Transverse colon (tissue), 4 donors: ENCODE measurements at regions not wholly inside any gene's neighbourhood (a gene's known extent, or its start where the extent isn't known, plus 50 kb on each side); places are given as distances from the start of the nearest gene placed in this dataset.

Experiments used
- DNase-seq: peaks from one replicate; pipeline ENCODE4 v3.0.0-alpha.2; 2019
- H3K27ac ChIP-seq, 4 donors: fragments of 200-600 bp; sonication (generic); 2 replicates each; pipeline ENCODE4 v1.5.1; 2016 to 2018; ENCODE audit warnings: inconsistent platforms in 4 of 4
- H3K27me3 ChIP-seq: fragments of 200-600 bp; sonication (generic); 2 replicates; pipeline ENCODE4 v1.5.1; 2017; ENCODE audit warnings: inconsistent platforms
- H3K36me3 ChIP-seq, 4 donors: fragments of 200-600 bp; sonication (generic); 2 replicates each; pipeline ENCODE4 v1.5.1; 2017 to 2019; ENCODE audit warnings: inconsistent platforms in 4 of 4
- H3K4me1 ChIP-seq, 4 donors: fragments of 200-600 bp; sonication (generic); 2 replicates each; pipeline ENCODE4 v1.5.1; 2017 to 2020; ENCODE audit warnings: inconsistent platforms in 4 of 4
- H3K4me3 ChIP-seq, 4 donors: fragments of 200-600 bp; sonication (generic); 1 replicate in 1 of 4; 2 replicates in 3 of 4; pipeline versions ENCODE4 v1.5.1 to v1.6.1; 2017 to 2019; ENCODE audit warnings: inconsistent platforms in 4 of 4
- H3K9me3 ChIP-seq, 2 donors: fragments of 200-600 bp; sonication (generic); 2 replicates each; pipeline ENCODE4 v1.5.1; 2017 to 2019; ENCODE audit warnings: inconsistent platforms in 2 of 2
- EP300 ChIP-seq: sonication (generic); formaldehyde crosslinking; IDR thresholded peaks from one replicate; pipeline ENCODE4 v1.6.1; 2017; ENCODE audit warnings: antibody characterized with exemption, low read depth
- POLR2A ChIP-seq: fragments of 450-650 bp; IDR thresholded peaks from one replicate; pipeline ENCODE4 v1.6.1; 2016; ENCODE audit warnings: antibody characterized with exemption, mild to moderate bottlenecking, moderate library complexity
- POLR2AphosphoS5 ChIP-seq, 3 donors: sonication (generic); formaldehyde crosslinking; IDR thresholded peaks; one replicate each; pipeline ENCODE4 v1.6.1; 2016; ENCODE audit warnings: antibody characterized with exemption in 3 of 3
- WGBS, 2 donors: methylation state at CpG; one replicate each; pipeline ENCODE4 v1.1.5; 2018; ENCODE audit warnings: low coverage in 1 of 2; 5-methylcytosine and 5-hydroxymethylcytosine counted together
- in situ Hi-C, 4 donors: fragments of 200-750 bp; cut with MboI; loops; one replicate each; pipeline versions ENCODE4 v1.15.0 to v1.15.1; 2017; ENCODE audit warnings: low sequenced_read_pairs in 3 of 4, low pct_ligation_motif_present in 1 of 4, low pct_unique_long_range_greater_than_20kb in 1 of 4
- intact Hi-C: fragments of 100-400 bp; cut with DNase I; formaldehyde crosslinking; loops from one replicate; pipeline ENCODE4 v1.15.1; 2023; ENCODE audit warnings: low total_unique reads
- TF ChIP-seq, protein P1 (sequence below), 5 experiments: fragments of 200-600 bp in 3 of 5; fragments of 450-650 bp in 2 of 5; sonication (generic) in 3 of 5; IDR thresholded peaks; 1 replicate in 2 of 5; 2 replicates in 3 of 5; pipeline ENCODE4 v1.5.1; 2016 to 2017; ENCODE audit warnings: antibody characterized with exemption in 5 of 5, inconsistent platforms in 3 of 5, mild to moderate bottlenecking in 2 of 5, moderate library complexity in 1 of 5

DNA sequence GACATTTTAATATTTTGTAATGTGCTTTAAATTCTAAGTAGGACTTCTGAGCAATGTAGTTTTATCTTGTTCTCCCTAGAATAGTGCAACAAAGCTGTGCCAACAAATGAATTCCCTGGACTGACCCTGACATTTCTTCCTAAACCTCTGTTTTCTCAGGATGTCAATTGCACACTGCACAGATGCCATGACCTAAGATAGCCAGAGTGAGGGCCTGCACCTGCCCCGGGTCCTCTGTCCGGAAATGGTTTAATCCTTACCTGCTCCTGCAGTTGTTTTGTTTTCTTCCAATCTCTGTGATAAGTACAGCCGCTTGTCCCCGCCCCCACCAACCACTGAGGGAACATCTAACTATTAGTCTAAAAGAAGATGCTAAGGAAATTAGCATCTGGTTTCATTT is 831.5 kb downstream of the GALC start:
- Histone ChIP-seq H3K4me1 (no peaks in the 10 kb centered on the region), H3K36me3 (no peaks in the 10 kb centered on the region), H3K4me3 (no peak overlapping the region), H3K27me3 (no peaks in the 10 kb centered on the region), H3K9me3 (no peaks in the 10 kb centered on the region), H3K27ac (no peak overlapping the region)
- in situ Hi-C loops: no loop called here
- DNase-seq: no peak
- intact Hi-C loops: no loop called here
- TF ChIP-seq EP300 (no peak), POLR2AphosphoS5 (IDR thresholded peaks at IDR 0.05) (no peak), POLR2A (no peak)
- TF ChIP-seq, protein P1, sequence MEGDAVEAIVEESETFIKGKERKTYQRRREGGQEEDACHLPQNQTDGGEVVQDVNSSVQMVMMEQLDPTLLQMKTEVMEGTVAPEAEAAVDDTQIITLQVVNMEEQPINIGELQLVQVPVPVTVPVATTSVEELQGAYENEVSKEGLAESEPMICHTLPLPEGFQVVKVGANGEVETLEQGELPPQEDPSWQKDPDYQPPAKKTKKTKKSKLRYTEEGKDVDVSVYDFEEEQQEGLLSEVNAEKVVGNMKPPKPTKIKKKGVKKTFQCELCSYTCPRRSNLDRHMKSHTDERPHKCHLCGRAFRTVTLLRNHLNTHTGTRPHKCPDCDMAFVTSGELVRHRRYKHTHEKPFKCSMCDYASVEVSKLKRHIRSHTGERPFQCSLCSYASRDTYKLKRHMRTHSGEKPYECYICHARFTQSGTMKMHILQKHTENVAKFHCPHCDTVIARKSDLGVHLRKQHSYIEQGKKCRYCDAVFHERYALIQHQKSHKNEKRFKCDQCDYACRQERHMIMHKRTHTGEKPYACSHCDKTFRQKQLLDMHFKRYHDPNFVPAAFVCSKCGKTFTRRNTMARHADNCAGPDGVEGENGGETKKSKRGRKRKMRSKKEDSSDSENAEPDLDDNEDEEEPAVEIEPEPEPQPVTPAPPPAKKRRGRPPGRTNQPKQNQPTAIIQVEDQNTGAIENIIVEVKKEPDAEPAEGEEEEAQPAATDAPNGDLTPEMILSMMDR (IDR thresholded peaks at IDR 0.05): no peak
- whole genome bisulfite sequencing, 2 donors: 65 to 66% methylated on average over 4 of the region's 4 CpGs

DNA sequence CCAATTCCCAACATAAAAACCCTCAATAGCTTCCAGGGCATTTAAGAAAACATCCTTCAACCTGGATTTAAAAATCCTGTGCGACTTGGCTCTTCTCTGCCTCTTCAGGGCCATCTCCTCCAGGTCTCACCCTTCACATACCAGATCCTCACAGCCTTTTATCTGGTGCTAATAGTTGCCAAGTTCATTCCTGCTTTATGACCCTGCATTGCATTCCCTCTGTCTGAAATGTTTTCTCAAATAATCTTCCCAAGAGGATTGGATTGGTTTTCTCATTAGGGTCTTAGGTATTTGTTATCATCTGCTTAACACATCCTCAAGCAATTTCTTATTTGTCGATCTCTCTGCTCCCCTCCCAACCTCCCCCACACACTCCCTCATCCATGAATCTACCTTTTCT is 832.0 kb downstream of the GALC start:
- no peak overlapping the region for H3K4me3 ChIP-seq
- no peaks in the 10 kb centered on the region for H3K36me3 ChIP-seq
- in situ Hi-C loops (no loop called here), intact Hi-C loops (no loop called here)
- H3K27ac ChIP-seq: no peak overlapping the region
- H3K4me1 ChIP-seq: no peaks in the 10 kb centered on the region
- H3K9me3 ChIP-seq: no peaks in the 10 kb centered on the region
- H3K27me3 ChIP-seq: no peaks in the 10 kb centered on the region
- no peak for TF ChIP-seq POLR2A
- TF ChIP-seq EP300: no peak
- no peak for TF ChIP-seq POLR2AphosphoS5 (IDR thresholded peaks at IDR 0.05)
- TF ChIP-seq, protein P1 (IDR thresholded peaks at IDR 0.05): no peak
- 0 to 31% methylated on average over 1 to 2 of the region's 2 CpGs for WGBS, 2 donors
- no peak for DNase-seq

DNA sequence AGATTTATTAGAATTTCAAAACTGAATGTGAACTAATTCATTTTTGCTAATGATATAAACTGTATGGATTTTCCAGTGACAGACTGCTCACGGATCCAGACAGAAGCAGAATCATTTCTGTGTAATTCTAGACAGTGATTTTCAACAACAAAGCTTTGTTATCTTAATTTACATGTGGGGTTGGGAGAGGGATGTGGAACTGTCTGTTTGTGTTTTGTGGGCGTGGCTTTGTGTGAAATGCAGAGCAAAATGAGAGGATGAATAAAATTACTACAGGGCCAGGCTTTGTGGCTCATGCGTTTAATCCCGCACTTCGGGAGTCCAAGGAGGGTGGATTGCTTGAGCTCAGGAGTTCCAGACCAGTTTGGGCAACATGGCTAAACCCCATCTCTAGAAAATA is 834.7 kb downstream of the GALC start:
- in situ Hi-C loops: no loop called here

DNA sequence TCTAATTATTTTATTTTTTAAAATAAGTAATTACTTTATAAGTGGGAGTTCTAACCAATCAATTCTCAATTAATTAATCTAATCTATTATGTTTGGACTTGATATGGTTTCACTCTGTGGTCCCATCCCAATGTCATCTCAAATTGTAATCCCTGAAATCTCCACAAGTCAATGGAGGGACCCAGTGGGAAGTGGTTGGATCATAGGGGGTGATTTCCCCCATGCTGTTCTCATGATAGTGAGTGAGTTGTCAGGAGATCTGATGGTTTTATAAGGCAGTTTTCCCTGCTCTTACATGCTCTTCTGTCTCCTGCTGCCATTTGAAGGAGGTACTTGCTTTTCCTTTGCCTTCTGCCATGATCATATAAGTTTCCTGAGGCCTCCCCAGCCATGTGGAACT is 836.1 kb downstream of the GALC start:
- H3K27me3 ChIP-seq: no peaks in the 10 kb centered on the region
- in situ Hi-C loops (no loop called here), intact Hi-C loops (no loop called here)

More for the DNA sequence above, 834.7 kb downstream of the GALC start:
- Histone ChIP-seq H3K4me1 (no peaks in the 10 kb centered on the region), H3K27ac (no peak overlapping the region), H3K27me3 (no peaks in the 10 kb centered on the region), H3K9me3 (no peaks in the 10 kb centered on the region), H3K4me3 (no peak overlapping the region), H3K36me3 (no peaks in the 10 kb centered on the region)
- intact Hi-C loops: no loop called here
- 57 to 77% methylated on average over 5 of the region's 5 CpGs for WGBS, 2 donors
- DNase-seq: no peak
- TF ChIP-seq POLR2AphosphoS5 (IDR thresholded peaks at IDR 0.05) (no peak), EP300 (no peak), POLR2A (no peak)
- TF ChIP-seq, protein P1 (IDR thresholded peaks at IDR 0.05): no peak

More for the DNA sequence above, 836.1 kb downstream of the GALC start:
- TF ChIP-seq, protein P1 (IDR thresholded peaks at IDR 0.05): no peak
- no peak for TF ChIP-seq POLR2A
- no peak for TF ChIP-seq EP300
- TF ChIP-seq POLR2AphosphoS5 (IDR thresholded peaks at IDR 0.05): no peak
- no peak overlapping the region for H3K27ac ChIP-seq
- no peak overlapping the region for H3K4me3 ChIP-seq
- no peak for DNase-seq
- no peaks in the 10 kb centered on the region for H3K4me1 ChIP-seq
- H3K36me3 ChIP-seq: no peaks in the 10 kb centered on the region
- no peaks in the 10 kb centered on the region for H3K9me3 ChIP-seq
